Lower lobe of right lung (tissue), 2 donors: ENCODE measurements at regions not wholly inside any gene's neighbourhood (a gene's known extent, or its start where the extent isn't known, plus 50 kb on each side); places are given as distances from the start of the nearest gene placed in this dataset.

Experiments used
- ATAC-seq, 2 donors: fragments of 200-7000 bp; cut with Tn5 transposase; one replicate each; pipeline ENCODE4 v1.9.1; 2020 to 2022; ENCODE audit warnings: mild to moderate bottlenecking in 2 of 2, moderate library complexity in 2 of 2
- DNase-seq: peaks from one replicate; pipeline ENCODE4 v3.0.0-alpha.2; 2020
- H3K27ac ChIP-seq: fragments of 200-600 bp; one replicate; pipeline ENCODE4 v1.8.0; 2022
- H3K27me3 ChIP-seq: fragments of 200-600 bp; one replicate; pipeline ENCODE4 v1.8.0; 2022; ENCODE audit warnings: low read depth
- H3K36me3 ChIP-seq: fragments of 200-600 bp; one replicate; pipeline ENCODE4 v1.8.0; 2022; ENCODE audit warnings: mild to moderate bottlenecking
- H3K4me1 ChIP-seq: fragments of 200-600 bp; one replicate; pipeline ENCODE4 v1.8.0; 2022
- H3K4me3 ChIP-seq: fragments of 200-600 bp; one replicate; pipeline ENCODE4 v1.8.0; 2022; ENCODE audit warnings: mild to moderate bottlenecking
- H3K9me3 ChIP-seq: fragments of 200-600 bp; one replicate; pipeline ENCODE4 v1.8.0; 2022
- CTCF ChIP-seq: fragments of 200-600 bp; IDR thresholded peaks from one replicate; pipeline ENCODE4 v1.8.0; 2022; ENCODE audit warnings: antibody characterized with exemption, mild to moderate bottlenecking
- intact Hi-C: fragments of 100-400 bp; cut with DNase I; formaldehyde crosslinking; loops from one replicate; pipeline ENCODE4 v1.11.0; 2022
- donor health status: DM: no; HTN: yes; CAD: no; lungs with severe emphysema.

DNA sequence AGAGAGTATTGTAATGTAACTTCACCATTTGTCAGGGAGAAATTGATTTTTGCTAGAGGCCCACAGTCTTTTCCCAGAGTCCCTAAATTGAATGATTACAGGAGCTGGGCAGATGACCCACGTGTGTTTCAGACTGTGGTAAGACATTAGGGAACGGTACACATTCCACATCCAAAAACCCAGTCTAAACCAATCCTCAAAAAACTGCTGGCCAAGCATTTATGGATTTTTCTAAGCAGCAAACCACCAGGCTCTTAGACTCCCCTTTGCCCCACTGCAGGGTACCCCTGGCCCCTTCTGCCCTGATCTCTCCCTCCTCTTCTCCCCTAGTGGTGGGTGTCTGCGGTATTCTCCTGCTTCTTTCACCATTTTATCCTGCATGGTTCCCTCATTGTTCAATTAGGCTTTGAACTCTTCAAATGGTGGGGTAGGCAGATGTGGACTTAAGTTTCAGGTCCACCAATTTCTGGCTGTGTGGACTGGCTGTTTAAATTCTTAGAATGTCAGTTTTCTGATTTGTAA is 135.5 kb upstream of the SORCS3 start:
- ATAC-seq = no peak
- TF ChIP-seq CTCF = no peak
- Histone ChIP-seq H3K27ac (no peak overlapping the region), H3K36me3 (no peaks in the 10 kb centered on the region), H3K4me3 (no peak overlapping the region), H3K9me3 (no peaks in the 10 kb centered on the region), H3K27me3 (peaks cover 9% of the 10 kb centered on the region), H3K4me1 (no peaks in the 10 kb centered on the region)
- DNase-seq = no peak
- intact Hi-C loops = no loop called here

GRCh38 chr10:104509981-104510380 is 131.1 kb upstream of the SORCS3 start:
- intact Hi-C loops = no loop called here
- H3K4me3 ChIP-seq = no peak overlapping the region
- no peaks in the 10 kb centered on the region for H3K4me1 ChIP-seq
- ATAC-seq = peak; percentile 23 to 36
- H3K27ac ChIP-seq = no peak overlapping the region
- no peaks in the 10 kb centered on the region for H3K36me3 ChIP-seq
- peaks cover 9% of the 10 kb centered on the region for H3K27me3 ChIP-seq
- no peaks in the 10 kb centered on the region for H3K9me3 ChIP-seq
- TF ChIP-seq CTCF = no peak
- no peak for DNase-seq

- H3K27me3 ChIP-seq = peaks cover 9% of the 10 kb centered on the region
- no peak overlapping the region for H3K27ac ChIP-seq
- no peak overlapping the region for H3K4me3 ChIP-seq
- H3K4me1 ChIP-seq = no peaks in the 10 kb centered on the region
- no peak for ATAC-seq
- TF ChIP-seq CTCF = no peak
- H3K9me3 ChIP-seq = no peaks in the 10 kb centered on the region
- H3K36me3 ChIP-seq = no peaks in the 10 kb centered on the region
- intact Hi-C loops = no loop called here
- DNase-seq = no peak
Observed at GRCh38 chr10:104510644-104511043, 130.4 kb upstream of the SORCS3 start.

DNA sequence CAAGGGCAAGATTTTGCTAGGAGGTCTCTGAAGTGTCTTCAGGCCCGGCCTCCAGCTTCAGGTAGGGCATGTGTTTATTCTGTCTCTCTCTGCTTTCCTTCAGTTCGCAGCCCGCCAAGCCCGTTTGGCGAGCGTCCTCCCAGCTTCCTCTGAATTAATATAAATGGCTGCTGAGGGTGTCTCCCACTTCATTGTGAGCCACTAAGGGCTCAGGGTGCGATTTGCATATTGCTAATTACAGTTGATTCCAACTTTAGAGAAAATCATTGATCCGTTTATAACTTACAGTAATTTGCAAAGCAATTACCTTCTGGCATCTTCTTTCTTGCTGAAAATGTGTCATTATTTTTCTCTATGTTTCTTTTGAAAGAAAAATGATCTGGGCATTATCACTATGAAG is 128.3 kb upstream of the SORCS3 start:
- Histone ChIP-seq H3K27ac (no peak overlapping the region), H3K27me3 (peaks cover under 1% of the 10 kb centered on the region), H3K9me3 (no peaks in the 10 kb centered on the region), H3K4me3 (no peak overlapping the region), H3K4me1 (no peaks in the 10 kb centered on the region), H3K36me3 (no peaks in the 10 kb centered on the region)
- DNase-seq (no peak), ATAC-seq (no peak)
- intact Hi-C loops = no loop called here
- no peak for TF ChIP-seq CTCF

- Histone ChIP-seq H3K9me3 (no peaks in the 10 kb centered on the region), H3K27ac (no peak overlapping the region), H3K4me3 (no peak overlapping the region), H3K36me3 (no peaks in the 10 kb centered on the region), H3K27me3 (no peaks in the 10 kb centered on the region), H3K4me1 (no peaks in the 10 kb centered on the region)
- intact Hi-C loops = no loop called here
- ATAC-seq (no peak), DNase-seq (no peak)
- no peak for TF ChIP-seq CTCF
Observed at GRCh38 chr10:104515678-104516199, 125.4 kb upstream of the SORCS3 start.
